HG02610 (cell line): ENCODE measurements at regions not wholly inside any gene's neighbourhood (a gene's known extent, or its start where the extent isn't known, plus 50 kb on each side); places are given as distances from the start of the nearest gene placed in this dataset.

Experiments
- ATAC-seq: cut with Tn5 transposase; IDR thresholded peaks from one replicate; pipeline ENCODE4 v1.9.1; 2021; ENCODE audit warnings: mild to moderate bottlenecking, moderate library complexity; ENCODE audit not compliant: unreplicated experiment

GRCh38 chr6:126803769-126804168 lies 314.7 kb upstream of the RSPO3 start:
- peak; percentile 72 for ATAC-seq

DNA sequence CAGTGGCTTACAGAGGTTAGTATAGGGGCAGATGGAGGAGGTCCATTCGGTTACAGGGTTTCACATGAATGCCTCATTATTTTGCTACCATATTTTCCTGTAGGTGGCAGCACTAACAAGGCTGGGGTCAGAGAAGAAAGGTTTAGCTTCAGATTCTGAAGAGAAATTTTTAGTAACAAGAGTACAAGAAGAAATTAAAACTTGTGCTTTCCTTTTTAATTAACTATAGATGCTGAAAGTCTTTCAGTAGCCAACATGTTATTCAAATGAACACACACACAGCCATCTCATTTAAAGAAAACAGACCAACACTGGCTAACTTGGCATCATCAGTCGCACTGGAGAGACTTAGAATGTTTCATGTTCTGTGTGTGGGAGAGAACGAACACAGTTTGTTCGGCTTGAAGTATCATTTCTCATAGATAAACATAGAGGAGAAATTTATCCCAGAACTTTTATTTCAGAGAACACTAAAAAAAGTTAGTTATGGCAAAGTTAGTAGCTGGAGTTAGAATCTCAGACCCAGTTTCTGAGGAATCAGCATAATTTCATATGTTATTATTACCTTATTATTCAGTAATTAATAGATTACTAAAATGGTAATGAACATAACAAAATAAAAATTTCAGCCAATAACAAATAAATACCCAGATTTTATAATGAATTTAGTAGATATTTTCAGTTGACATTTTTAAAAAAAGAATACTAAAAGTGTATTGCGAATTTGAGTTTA lies 314.0 kb upstream of the RSPO3 start:
- ATAC-seq, result peak; percentile 66

GRCh38 chr6:126805861-126806260 lies 312.6 kb upstream of the RSPO3 start:
- no peak for ATAC-seq

GRCh38 chr6:126807876-126808275 lies 310.6 kb upstream of the RSPO3 start:
- ATAC-seq, result no peak

GRCh38 chr6:126811321-126811720 lies 307.1 kb upstream of the RSPO3 start:
- ATAC-seq, result no peak

DNA sequence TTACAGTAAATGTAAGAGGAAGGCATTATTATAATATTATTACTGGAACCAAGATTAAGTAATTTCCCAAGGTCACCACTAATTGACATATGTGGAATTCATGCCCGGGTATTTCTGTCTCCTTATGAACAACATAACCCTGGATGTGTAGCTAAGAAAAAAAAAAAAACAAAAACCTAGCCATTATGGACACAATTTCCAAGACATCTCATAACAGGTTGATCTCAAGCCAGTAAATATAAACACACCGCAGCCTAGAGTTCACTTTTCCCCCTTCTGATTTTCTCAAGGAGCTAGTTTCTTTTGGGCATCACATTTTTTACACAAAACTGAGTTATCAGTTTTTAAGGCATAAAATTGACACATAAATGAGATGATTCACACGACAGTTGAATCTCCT lies 306.5 kb upstream of the RSPO3 start:
- ATAC-seq, result no peak

DNA sequence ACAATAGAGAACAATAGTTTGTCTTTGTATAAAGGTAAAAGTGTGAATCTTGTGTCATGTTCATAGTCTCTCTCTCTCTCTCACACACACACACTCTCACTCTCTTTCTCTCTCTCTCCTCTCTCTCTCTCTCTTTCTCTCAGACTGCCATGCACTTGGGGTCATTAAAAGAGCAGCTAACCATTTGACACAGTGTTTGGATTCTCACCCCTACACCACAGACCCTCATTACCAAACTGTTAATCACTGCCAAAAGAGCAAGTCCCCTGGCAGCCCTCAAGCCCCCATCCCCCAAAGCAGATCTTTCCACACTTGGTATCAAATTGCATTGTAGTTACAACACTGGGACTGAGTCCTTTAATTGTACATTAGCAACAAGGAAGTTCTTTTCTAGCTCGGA lies 305.8 kb upstream of the RSPO3 start:
- ATAC-seq, result no peak

DNA sequence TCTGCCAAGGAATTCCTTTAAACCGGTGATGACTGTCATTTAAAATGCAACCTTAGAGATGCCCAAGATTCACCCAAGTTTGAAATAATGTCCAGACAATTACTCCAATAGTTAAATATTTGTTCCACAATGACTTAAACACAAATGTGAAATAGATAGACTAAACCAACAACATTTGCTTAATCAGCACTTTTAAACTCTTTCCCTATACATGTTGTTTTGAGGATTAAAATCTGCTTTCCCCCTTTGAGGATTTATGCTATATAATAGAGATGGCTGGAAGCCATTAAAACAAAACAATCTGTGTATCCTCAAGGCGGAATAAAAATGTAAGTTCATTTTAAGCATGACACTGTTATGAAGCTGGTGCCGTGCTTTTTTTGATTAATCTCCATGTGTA lies 297.8 kb upstream of the RSPO3 start:
- no peak for ATAC-seq

DNA sequence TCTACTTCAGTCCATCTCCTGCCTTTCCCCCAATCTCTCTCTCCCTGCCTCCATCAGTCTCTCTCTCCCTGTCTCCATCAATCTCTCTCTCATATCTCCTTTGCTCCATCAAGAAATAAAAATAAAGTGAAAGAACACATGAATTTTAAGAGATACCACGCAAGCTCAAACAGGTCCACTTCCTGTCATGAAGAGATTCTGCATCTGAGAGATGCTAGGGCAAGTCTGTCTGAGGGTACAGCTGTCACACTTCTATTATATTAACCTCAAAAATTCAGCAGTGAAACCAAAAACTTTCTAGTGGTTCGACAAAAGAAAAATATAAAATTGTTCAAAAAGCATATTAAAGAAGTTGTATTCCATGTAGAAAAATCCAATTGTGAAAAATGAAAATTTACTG lies 296.8 kb upstream of the RSPO3 start:
- no peak for ATAC-seq

- no peak for ATAC-seq
These were observed 294.2 kb upstream of the RSPO3 start for GRCh38 chr6:126824226-126824625.

DNA sequence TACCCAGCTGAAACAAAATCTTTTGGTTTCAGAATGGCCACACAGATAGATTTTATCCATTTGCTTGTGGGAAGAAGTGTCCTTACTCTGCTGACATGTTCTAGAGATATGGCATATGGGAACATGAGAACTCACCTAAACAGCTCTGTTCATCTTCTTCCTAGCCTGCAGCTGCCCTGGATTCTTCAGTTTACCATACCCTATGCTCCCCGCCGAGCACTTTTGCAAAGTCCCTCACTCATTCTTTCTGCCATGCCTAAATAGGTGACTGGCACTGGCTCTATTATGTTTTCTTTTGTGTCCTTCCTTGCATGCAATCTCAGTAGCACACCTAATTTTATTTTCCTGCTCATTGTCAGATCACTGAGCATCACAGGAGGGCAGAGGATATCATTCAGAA lies 293.7 kb upstream of the RSPO3 start:
- ATAC-seq, result no peak

- ATAC-seq, result no peak
These were observed 292.2 kb upstream of the RSPO3 start for GRCh38 chr6:126826166-126826714.

DNA sequence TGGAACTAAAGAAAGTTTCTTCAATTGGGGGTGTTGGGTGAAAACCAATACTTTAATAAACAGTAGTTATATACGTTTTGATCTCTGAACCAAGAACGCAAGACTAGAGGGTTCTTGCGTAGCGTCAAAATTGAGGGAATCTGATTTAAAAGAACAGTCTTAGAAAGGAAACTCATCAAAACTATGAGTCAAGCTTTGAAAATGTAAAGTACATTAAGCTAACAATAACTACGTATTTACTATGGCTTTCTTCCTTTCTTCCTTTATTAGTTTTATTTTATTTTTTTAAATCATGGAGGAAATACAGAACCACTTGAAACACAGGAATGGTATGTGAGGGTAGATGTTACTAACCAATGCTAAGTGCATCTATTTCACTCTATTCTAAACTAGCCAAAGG lies 287.0 kb upstream of the RSPO3 start:
- ATAC-seq, result no peak

GRCh38 chr6:126842769-126843168 lies 275.7 kb upstream of the RSPO3 start:
- ATAC-seq, result no peak

DNA sequence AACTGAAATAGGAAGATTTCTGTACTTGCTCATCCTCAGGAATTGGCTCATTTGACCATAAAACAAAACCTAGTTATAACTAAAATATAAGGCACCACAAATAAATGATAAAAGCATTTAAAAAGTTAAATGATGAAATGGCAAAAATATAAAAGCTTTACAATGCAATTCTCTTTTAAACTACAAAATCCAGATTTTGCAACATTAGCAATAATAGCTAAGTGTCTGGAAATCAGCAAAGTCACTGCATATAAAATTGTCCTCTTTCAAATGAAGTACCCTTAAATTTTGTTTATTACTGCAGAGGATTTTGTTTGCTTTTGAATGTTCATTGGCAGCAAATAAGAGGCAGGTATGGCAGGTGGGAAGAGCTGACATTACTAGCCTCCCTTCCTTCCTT lies 270.4 kb upstream of the RSPO3 start:
- no peak for ATAC-seq

GRCh38 chr6:126867641-126868040 lies 250.8 kb upstream of the RSPO3 start:
- ATAC-seq, result no peak

GRCh38 chr6:126873351-126873750 lies 245.1 kb upstream of the RSPO3 start:
- no peak for ATAC-seq

GRCh38 chr6:126873791-126874190 lies 244.7 kb upstream of the RSPO3 start:
- ATAC-seq, result no peak

DNA sequence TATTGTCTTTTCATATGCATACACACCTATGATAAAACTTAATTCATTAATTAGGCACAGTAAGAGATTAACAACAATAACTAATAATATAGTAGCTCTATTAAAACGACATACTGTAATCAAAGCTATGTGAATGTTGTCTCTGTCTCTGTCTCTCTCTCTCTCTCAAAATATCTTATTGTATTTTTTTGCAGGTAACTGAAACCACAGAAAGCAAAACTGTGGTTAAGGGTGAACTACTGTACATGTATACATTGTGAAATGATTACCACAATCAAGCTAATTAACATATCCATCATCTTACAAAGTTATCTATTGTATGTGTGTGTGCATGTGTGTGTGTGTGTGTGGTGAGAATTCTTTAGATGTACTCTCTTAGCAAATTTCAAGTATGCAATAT lies 242.0 kb upstream of the RSPO3 start:
- ATAC-seq, result no peak

DNA sequence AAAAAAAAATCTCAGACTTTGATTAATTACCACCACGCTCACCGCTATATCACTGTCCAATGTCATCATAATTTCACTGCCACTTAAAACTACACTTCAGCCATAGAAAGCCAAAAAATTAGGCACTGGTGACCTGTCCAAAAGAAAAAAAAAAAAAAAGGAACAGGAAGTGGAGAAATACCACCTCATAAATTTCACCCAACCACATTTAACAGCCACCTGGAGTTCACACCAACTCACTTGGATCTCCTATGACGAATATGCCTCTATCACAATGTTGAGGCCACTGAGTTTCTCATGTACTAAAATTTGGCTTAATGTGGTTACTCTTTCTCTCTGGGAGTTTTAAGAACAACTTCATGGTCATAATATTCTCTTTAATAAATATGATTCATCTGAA lies 237.5 kb upstream of the RSPO3 start:
- ATAC-seq, result no peak

DNA sequence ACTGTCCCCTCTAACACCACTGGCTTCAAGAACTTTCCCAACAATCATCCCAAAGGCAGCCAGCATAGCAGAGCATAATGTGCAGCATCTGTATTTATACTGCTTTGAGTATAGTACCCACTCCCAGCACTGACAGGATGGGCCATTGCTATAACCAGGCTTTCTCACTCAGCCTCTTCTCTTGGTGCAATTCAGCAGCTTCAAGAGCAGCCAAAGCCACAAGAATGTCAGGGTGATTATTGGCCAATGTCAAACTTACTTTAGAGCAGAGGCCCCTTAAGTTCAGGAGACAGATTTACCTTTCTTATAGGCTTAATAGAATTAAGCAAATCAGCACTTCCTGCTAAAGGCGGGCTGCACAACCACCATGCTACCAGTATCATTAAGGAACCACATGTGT lies 232.4 kb upstream of the RSPO3 start:
- ATAC-seq, result no peak

GRCh38 chr6:126888727-126889725 lies 229.4 kb upstream of the RSPO3 start:
- no peak for ATAC-seq
